BE2C (cell line): ENCODE measurements at regions not wholly inside any gene's neighbourhood (a gene's known extent, or its start where the extent isn't known, plus 50 kb on each side); places are given as distances from the start of the nearest gene placed in this dataset.
"Not testable (repeated sequence)": the region's sequence is repeated elsewhere in the genome, so short reads cannot be mapped to it uniquely, and the experiment has no call there.

Experiments
- DNase-seq: peaks from one replicate; pipeline ENCODE4 v3.0.0-alpha.2; 2020
- H3K27me3 ChIP-seq: fragments of 250-450 bp; sonication (Bioruptor Pico); 2 replicates; pipeline ENCODE4 v1.5.1; 2020; ENCODE audit warnings: mild to moderate bottlenecking
- H3K36me3 ChIP-seq: fragments of 250-450 bp; sonication (Bioruptor Pico); 2 replicates; pipeline ENCODE4 v1.5.1; 2020; ENCODE audit warnings: mild to moderate bottlenecking
- H3K4me1 ChIP-seq: fragments of 250-450 bp; sonication (Bioruptor Pico); 2 replicates; pipeline ENCODE4 v1.5.1; 2020
- H3K4me3 ChIP-seq: 2 replicates; pipeline ENCODE4 v1.5.1; 2011; ENCODE audit warnings: low read depth, low read length
- H3K9me3 ChIP-seq: fragments of 250-450 bp; sonication (Bioruptor Pico); 2 replicates; pipeline ENCODE4 v1.5.1; 2020
- CTCF ChIP-seq: IDR thresholded peaks from 2 replicates; pipeline ENCODE4 v1.5.1; 2012; ENCODE audit warnings: mild to moderate bottlenecking, low read depth, low read length

GRCh38 chr10:32141018-32141807, 85.0 kb upstream of the KIF5B start:
- Histone ChIP-seq H3K36me3 (no peaks in the 10 kb centered on the region), H3K9me3 (no peaks in the 10 kb centered on the region), H3K4me3 (no peak overlapping the region), H3K4me1 (no peaks in the 10 kb centered on the region), H3K27me3 (no peaks in the 10 kb centered on the region)
- DNase-seq: no peak
- no peak for TF ChIP-seq CTCF

- Histone ChIP-seq H3K9me3 (no peaks in the 10 kb centered on the region), H3K27me3 (no peaks in the 10 kb centered on the region), H3K36me3 (no peaks in the 10 kb centered on the region), H3K4me1 (no peaks in the 10 kb centered on the region), H3K4me3 (no peak overlapping the region)
- no peak for TF ChIP-seq CTCF
- DNase-seq: no peak
These were observed 84.2 kb upstream of the KIF5B start for GRCh38 chr10:32140403-32140802.

GRCh38 chr10:32139223-32140073, 83.2 kb upstream of the KIF5B start:
- Histone ChIP-seq H3K4me1 (no peaks in the 10 kb centered on the region), H3K36me3 (no peaks in the 10 kb centered on the region), H3K9me3 (no peaks in the 10 kb centered on the region), H3K27me3 (no peaks in the 10 kb centered on the region), H3K4me3 (no peak overlapping the region)
- peak; percentile 27 for DNase-seq
- no peak for TF ChIP-seq CTCF

GRCh38 chr10:32136927-32137326, 80.7 kb upstream of the KIF5B start:
- H3K4me1 ChIP-seq, DNase-seq, H3K27me3 ChIP-seq, H3K9me3 ChIP-seq, H3K36me3 ChIP-seq, H3K4me3 ChIP-seq: not testable (repeated sequence)

GRCh38 chr10:32135796-32136195, 79.6 kb upstream of the KIF5B start:
- H3K4me3 ChIP-seq, H3K27me3 ChIP-seq, H3K9me3 ChIP-seq, H3K36me3 ChIP-seq, DNase-seq, H3K4me1 ChIP-seq: not testable (repeated sequence)

- DNase-seq: no peak
- no peaks in the 10 kb centered on the region for H3K36me3 ChIP-seq
- H3K27me3 ChIP-seq: no peaks in the 10 kb centered on the region
- H3K9me3 ChIP-seq: no peaks in the 10 kb centered on the region
- no peaks in the 10 kb centered on the region for H3K4me1 ChIP-seq
- TF ChIP-seq CTCF: no peak
- no peak overlapping the region for H3K4me3 ChIP-seq
These were observed 76.2 kb upstream of the KIF5B start for GRCh38 chr10:32132357-32132946.

GRCh38 chr10:32131388-32131787, 75.2 kb upstream of the KIF5B start:
- Histone ChIP-seq H3K9me3 (no peaks in the 10 kb centered on the region), H3K4me3 (no peak overlapping the region), H3K27me3 (no peaks in the 10 kb centered on the region), H3K4me1 (no peaks in the 10 kb centered on the region), H3K36me3 (no peaks in the 10 kb centered on the region)
- no peak for TF ChIP-seq CTCF
- no peak for DNase-seq
